NCI-H2081 (cell line): ENCODE measurements at regions not wholly inside any gene's neighbourhood (a gene's known extent, or its start where the extent isn't known, plus 50 kb on each side); places are given as distances from the start of the nearest gene placed in this dataset.
"Not testable (repeated sequence)": the region's sequence is repeated elsewhere in the genome, so short reads cannot be mapped to it uniquely, and the experiment has no call there.

Experiments used
- DNase-seq, 2 experiments: peaks; one replicate each; lab custom pipeline; 2025; lab: John Stamatoyannopoulos, UW

DNA sequence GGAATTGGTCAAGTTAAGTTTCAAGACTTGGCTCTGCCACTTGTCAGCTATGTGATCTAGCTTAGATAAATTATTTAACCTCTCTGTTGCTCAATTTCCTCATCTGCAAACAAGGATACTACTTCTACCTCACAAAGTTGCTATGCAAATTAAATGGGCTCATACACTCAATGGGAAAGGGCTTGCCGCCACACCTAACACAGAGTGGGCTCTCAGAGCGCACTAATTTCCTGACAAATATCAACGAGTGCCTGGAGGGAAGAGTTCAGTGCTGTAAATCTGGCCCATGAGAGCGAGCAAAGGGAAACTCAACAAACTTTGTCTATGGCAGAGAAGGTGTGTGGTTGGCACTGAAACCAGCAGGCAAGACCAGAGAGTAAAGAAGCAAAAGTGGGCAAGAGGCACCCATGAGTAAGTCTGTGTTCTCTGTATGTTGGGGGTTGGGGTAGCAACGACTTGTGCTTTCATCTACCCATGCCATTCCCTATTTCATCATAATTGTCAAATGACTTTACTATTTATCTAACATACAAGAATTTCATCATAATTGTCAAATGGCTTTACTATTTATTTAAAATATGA, 60.7 kb upstream of the PHF21A start:
- DNase-seq: no peak

GRCh38 chr11:46181387-46181786, 60.1 kb upstream of the PHF21A start:
- DNase-seq: no peak

DNA sequence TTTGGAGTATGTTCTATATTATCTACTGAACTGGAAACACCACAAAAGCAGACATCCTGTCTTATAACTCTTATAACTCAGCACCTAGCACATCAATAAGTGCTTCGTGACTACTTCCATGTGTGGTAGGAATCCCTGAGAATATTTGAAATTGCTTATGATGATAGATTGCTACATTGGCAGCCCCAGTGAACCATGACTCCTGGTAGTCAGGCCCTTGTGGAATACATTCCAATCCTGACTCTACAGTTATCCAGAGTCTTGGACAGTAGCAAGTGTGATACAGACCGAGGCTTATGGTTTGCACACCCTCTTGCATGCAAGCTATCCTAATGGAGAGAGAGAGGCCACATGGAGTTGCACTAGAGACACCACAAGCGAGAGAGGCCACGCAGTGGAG, 59.5 kb upstream of the PHF21A start:
- no peak for DNase-seq

- DNase-seq: no peak
These were observed 57.3 kb upstream of the PHF21A start for GRCh38 chr11:46178513-46178912.

GRCh38 chr11:46176421-46176820, 55.2 kb upstream of the PHF21A start:
- DNase-seq: no peak

DNA sequence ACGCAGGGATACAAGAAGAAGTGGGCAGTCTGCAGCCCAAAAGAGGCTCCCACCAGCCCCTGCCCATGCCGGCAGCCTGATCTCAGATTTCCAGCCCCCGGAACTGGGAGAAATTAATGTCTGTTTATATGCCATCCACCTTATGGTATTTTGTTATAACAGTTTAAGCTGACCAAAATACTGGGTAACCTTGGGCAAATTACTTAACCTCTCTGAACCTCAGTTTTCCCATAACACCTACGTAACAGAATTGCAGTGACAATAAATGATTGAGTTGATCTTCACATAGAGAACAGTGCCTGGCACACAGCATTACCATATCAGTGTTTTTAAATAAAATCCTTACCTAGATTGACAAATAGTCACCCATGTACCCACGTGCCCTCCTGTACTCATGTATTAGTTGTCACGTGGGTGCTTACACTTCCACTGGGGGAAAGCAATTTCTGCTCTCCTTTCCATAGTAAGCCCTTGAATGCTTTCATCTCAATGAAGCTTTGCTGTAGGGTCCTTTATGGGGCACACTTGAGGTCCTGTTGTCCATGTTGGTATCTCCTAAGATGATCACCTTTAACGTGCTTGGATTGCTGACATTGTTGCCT, 54.2 kb upstream of the PHF21A start:
- DNase-seq: no peak

GRCh38 chr11:46171693-46172092, 50.4 kb upstream of the PHF21A start:
- not testable (repeated sequence) for DNase-seq
